ENCODE measurements at regions not wholly inside any gene's neighbourhood (a gene's known extent, or its start where the extent isn't known, plus 50 kb on each side); places are given as distances from the start of the nearest gene placed in this dataset.
"Not testable (repeated sequence)": the region's sequence is repeated elsewhere in the genome, so short reads cannot be mapped to it uniquely, and the experiment has no call there.

- DNase-seq (ENCODE audit: extremely low read depth, insufficient read length), result no peak
- no peak overlapping the region for H3K4me3 ChIP-seq (replicated peaks; ENCODE audit: low read depth, low read length)
- TF ChIP-seq CTCF (IDR thresholded peaks at IDR 0.05; ENCODE audit: insufficient read depth, low read length, poor library complexity, severe bottlenecking), result no peak
- H3K36me3 ChIP-seq (ENCODE audit: control insufficient read depth, insufficient read depth, low read length), result no peaks in the 10 kb centered on the region
- H3K27me3 ChIP-seq (replicated peaks; ENCODE audit: control insufficient read depth, insufficient read depth, low read length), result no peaks in the 10 kb centered on the region; the same call in 1 of the 2 replicates
Observed at GRCh38 chr5:118592229-118593002, 395.9 kb downstream of the DTWD2 start.

- no peak overlapping the region for H3K4me3 ChIP-seq (replicated peaks; ENCODE audit: low read depth, low read length)
- H3K36me3 ChIP-seq (ENCODE audit: control insufficient read depth, insufficient read depth, low read length), result no peaks in the 10 kb centered on the region
- no peak for TF ChIP-seq CTCF (IDR thresholded peaks at IDR 0.05; ENCODE audit: insufficient read depth, low read length, poor library complexity, severe bottlenecking)
- H3K27me3 ChIP-seq (replicated peaks; ENCODE audit: control insufficient read depth, insufficient read depth, low read length), result no peaks in the 10 kb centered on the region; the same call in 1 of the 2 replicates
- no peak for DNase-seq (ENCODE audit: extremely low read depth, insufficient read length)
Observed at GRCh38 chr5:118590806-118591205, 397.5 kb downstream of the DTWD2 start.

- no peak for DNase-seq (ENCODE audit: extremely low read depth, insufficient read length)
- no peaks in the 10 kb centered on the region for H3K27me3 ChIP-seq (replicated peaks; ENCODE audit: control insufficient read depth, insufficient read depth, low read length)
- no peak for TF ChIP-seq CTCF (IDR thresholded peaks at IDR 0.05; ENCODE audit: insufficient read depth, low read length, poor library complexity, severe bottlenecking)
- H3K36me3 ChIP-seq (ENCODE audit: control insufficient read depth, insufficient read depth, low read length), result no peaks in the 10 kb centered on the region
- H3K4me3 ChIP-seq (replicated peaks; ENCODE audit: low read depth, low read length), result no peak overlapping the region
Observed at GRCh38 chr5:118580949-118581348, 407.4 kb downstream of the DTWD2 start.

- Histone ChIP-seq H3K36me3 (ENCODE audit: control insufficient read depth, insufficient read depth, low read length) (no peaks in the 10 kb centered on the region), H3K27me3 (replicated peaks; ENCODE audit: control insufficient read depth, insufficient read depth, low read length) (no peaks in the 10 kb centered on the region), H3K4me3 (replicated peaks; ENCODE audit: low read depth, low read length) (no peak overlapping the region)
- DNase-seq (ENCODE audit: extremely low read depth, insufficient read length), result no peak
- TF ChIP-seq CTCF (IDR thresholded peaks at IDR 0.05; ENCODE audit: insufficient read depth, low read length, poor library complexity, severe bottlenecking), result no peak
Observed at GRCh38 chr5:118578093-118578492, 410.3 kb downstream of the DTWD2 start.

- no peaks in the 10 kb centered on the region for H3K36me3 ChIP-seq (ENCODE audit: control insufficient read depth, insufficient read depth, low read length)
- H3K27me3 ChIP-seq (replicated peaks; ENCODE audit: control insufficient read depth, insufficient read depth, low read length), result no peaks in the 10 kb centered on the region
- no peak overlapping the region for H3K4me3 ChIP-seq (replicated peaks; ENCODE audit: low read depth, low read length)
- no peak for DNase-seq (ENCODE audit: extremely low read depth, insufficient read length)
- TF ChIP-seq CTCF (IDR thresholded peaks at IDR 0.05; ENCODE audit: insufficient read depth, low read length, poor library complexity, severe bottlenecking), result no peak
Observed at GRCh38 chr5:118577621-118578020, 410.7 kb downstream of the DTWD2 start.

GRCh38 chr5:118570276-118570675 lies 418.1 kb downstream of the DTWD2 start:
- not testable (repeated sequence) for H3K36me3 ChIP-seq (ENCODE audit: control insufficient read depth, insufficient read depth, low read length); H3K4me3 ChIP-seq (replicated peaks; ENCODE audit: low read depth, low read length); DNase-seq (ENCODE audit: extremely low read depth, insufficient read length); H3K27me3 ChIP-seq (replicated peaks; ENCODE audit: control insufficient read depth, insufficient read depth, low read length)

GRCh38 chr5:118569596-118569995 lies 418.8 kb downstream of the DTWD2 start:
- not testable (repeated sequence) for H3K27me3 ChIP-seq (replicated peaks; ENCODE audit: control insufficient read depth, insufficient read depth, low read length); H3K4me3 ChIP-seq (replicated peaks; ENCODE audit: low read depth, low read length); DNase-seq (ENCODE audit: extremely low read depth, insufficient read length); H3K36me3 ChIP-seq (ENCODE audit: control insufficient read depth, insufficient read depth, low read length)

Measured in GM06990 (cell line).